ENCODE measurements at regions not wholly inside any gene's neighbourhood (a gene's known extent, or its start where the extent isn't known, plus 50 kb on each side); places are given as distances from the start of the nearest gene placed in this dataset.
A peak's percentile ranks its signal among the peaks of the same experiment; 100 is the strongest.
"Not testable (repeated sequence)": the region's sequence is repeated elsewhere in the genome, so short reads cannot be mapped to it uniquely, and the experiment has no call there.

GRCh38 chr12:74595696-74596095 is 58.1 kb downstream of the ATXN7L3B start:
- DNase-seq: no peak

GRCh38 chr12:74598819-74599218 is 61.2 kb downstream of the ATXN7L3B start:
- DNase-seq: no peak

- no peak for DNase-seq
Observed at GRCh38 chr12:74599932-74600331, 62.3 kb downstream of the ATXN7L3B start.

GRCh38 chr12:74600817-74601216 is 63.2 kb downstream of the ATXN7L3B start:
- not testable (repeated sequence) for DNase-seq

GRCh38 chr12:74602881-74603672 is 65.4 kb downstream of the ATXN7L3B start:
- DNase-seq: no peak

- no peak for DNase-seq
Observed at GRCh38 chr12:74608231-74608775, 70.7 kb downstream of the ATXN7L3B start.

- DNase-seq: no peak
Observed at GRCh38 chr12:74610711-74611110, 73.1 kb downstream of the ATXN7L3B start.

- DNase-seq: no peak
Observed at GRCh38 chr12:74614426-74614825, 76.8 kb downstream of the ATXN7L3B start.

- DNase-seq: no peak
Observed at GRCh38 chr12:74619084-74619483, 81.4 kb downstream of the ATXN7L3B start.

GRCh38 chr12:74619884-74620283 is 82.2 kb downstream of the ATXN7L3B start:
- DNase-seq: no peak

- peak in 2 of 56 donors; percentile 10 to 22 for DNase-seq
Observed at GRCh38 chr12:74620921-74621320, 83.3 kb downstream of the ATXN7L3B start.

- DNase-seq: no peak
Observed at GRCh38 chr12:74624201-74624600, 86.6 kb downstream of the ATXN7L3B start.

GRCh38 chr12:74626397-74626796 is 88.8 kb downstream of the ATXN7L3B start:
- DNase-seq: no peak

- DNase-seq: no peak
Observed at GRCh38 chr12:74641262-74641661, 103.6 kb downstream of the ATXN7L3B start.

GRCh38 chr12:74641694-74642093 is 104.1 kb downstream of the ATXN7L3B start:
- no peak for DNase-seq

- DNase-seq: peak in 3 of 56 donors; percentile 4 to 7 (median 5)
Observed at GRCh38 chr12:74644681-74645080, 107.0 kb downstream of the ATXN7L3B start.

- DNase-seq: peak in 7 of 56 donors; percentile 0 to 32 (median 2)
Observed at GRCh38 chr12:74646831-74647230, 109.2 kb downstream of the ATXN7L3B start.

- DNase-seq: no peak
Observed at GRCh38 chr12:74647256-74647655, 109.6 kb downstream of the ATXN7L3B start.

GRCh38 chr12:74656251-74656650 is 118.6 kb downstream of the ATXN7L3B start:
- DNase-seq: no peak

GRCh38 chr12:74660442-74660841 is 122.8 kb downstream of the ATXN7L3B start:
- DNase-seq: no peak

GRCh38 chr12:74663958-74664357 is 126.3 kb downstream of the ATXN7L3B start:
- no peak for DNase-seq

- no peak for DNase-seq
Observed at GRCh38 chr12:74665690-74666089, 128.1 kb downstream of the ATXN7L3B start.

- no peak for DNase-seq
Observed at GRCh38 chr12:74671421-74671820, 133.8 kb downstream of the ATXN7L3B start.

All from nucleus accumbens (tissue), 56 donors.